Erythroblast (primary cell): ENCODE measurements at regions not wholly inside any gene's neighbourhood (a gene's known extent, or its start where the extent isn't known, plus 50 kb on each side); places are given as distances from the start of the nearest gene placed in this dataset.

Experiments used
- GATA1 ChIP-seq: IDR thresholded peaks from 2 replicates; pipeline ENCODE4 v1.6.1; 2011; ENCODE audit warnings: low read depth, mild to moderate bottlenecking, control low read depth, low read length, moderate library complexity
- POLR2A ChIP-seq: IDR thresholded peaks from 2 replicates; pipeline ENCODE4 v1.6.1; 2011; ENCODE audit warnings: mild to moderate bottlenecking, low read length

GRCh38 chr2:41863062-41863461 lies 184.8 kb upstream of the PKDCC start:
- no peak for TF ChIP-seq POLR2A
- no peak for TF ChIP-seq GATA1
